K562 (cell line): ENCODE measurements at regions not wholly inside any gene's neighbourhood (a gene's known extent, or its start where the extent isn't known, plus 50 kb on each side); places are given as distances from the start of the nearest gene placed in this dataset.

Experiments used
- ATAC-seq: fragments of 200-7000 bp; cut with Tn5 transposase; 3 replicates; pipeline ENCODE4 v1.9.1; 2020; ENCODE audit warnings: moderate library complexity
- BruUV-seq: library from RNA; stranded (reverse); fragments of 400-500 nt; replicated peaks from 2 replicates; lab custom pipeline; 2021; lab: Mats Ljungman, UMichigan
- CTCF ChIA-PET: fragments of 300-600 bp; formaldehyde crosslinking; extraction: SDS; loops from one replicate; lab custom pipeline; 2021; ENCODE audit warnings: low intra/inter-chr PET ratio; lab: Yijun Ruan, JAX
- POLR2A ChIA-PET: fragments of 300-600, 350-650 bp; sonication (Branson Sonifier 250); formaldehyde crosslinking; extraction: SDS; loops from one replicate; lab custom pipeline; 2021; ENCODE audit warnings: antibody characterized with exemption, inconsistent platforms; lab: Yijun Ruan, JAX
- DNase-seq, 4 experiments: peaks; one replicate each; pipeline versions ENCODE4 v3.0.0 to v3.0.0-alpha.2; 2011 to 2018; ENCODE audit warnings: low spot score in 3 of 4, mixed read lengths in 3 of 4; ENCODE audit errors: extremely low read depth in 1 of 4
- FAIRE-seq: peaks from 2 replicates; lab custom pipeline; 2011; peaks lifted over from hg19 to GRCh38; lab: Jason Lieb, UNC
- H2AFZ ChIP-seq: 2 replicates; pipeline ENCODE4 v1.6.0; 2011; ENCODE audit warnings: low read depth, low read length, control low read depth, inconsistent platforms
- H3K27ac ChIP-seq: fragments of 200-600 bp; 3 replicates; pipeline ENCODE4 v1.8.0; 2011; ENCODE audit warnings: low read depth, mild to moderate bottlenecking, control low read depth, inconsistent platforms, low read length, moderate library complexity, mixed read lengths; ENCODE audit errors: extremely low read depth
- H3K27me3 ChIP-seq, 2 experiments: fragments of 300-600 bp in 1 of 2; 2 replicates in 1 of 2; 3 replicates in 1 of 2; pipeline versions ENCODE4 v1.6.0 to v1.8.0; 2011; ENCODE audit warnings: inconsistent platforms in 2 of 2, low read length in 2 of 2, mild to moderate bottlenecking in 1 of 2, mixed read lengths in 1 of 2, moderate library complexity in 1 of 2; ENCODE audit not compliant: control insufficient read depth in 2 of 2, insufficient read depth in 2 of 2
- H3K36me3 ChIP-seq: fragments of 300-600 bp; 3 replicates; pipeline ENCODE4 v1.8.0; 2011; ENCODE audit warnings: mild to moderate bottlenecking, low read length, inconsistent platforms; ENCODE audit not compliant: control insufficient read depth, insufficient read depth
- H3K4me1 ChIP-seq, 2 experiments: fragments of 200-600 bp in 1 of 2; replicated peaks in 1 of 2; 2 replicates in 1 of 2; 3 replicates in 1 of 2; pipeline versions ENCODE4 v1.5.1 to v1.8.0; 2011; ENCODE audit warnings: inconsistent platforms in 2 of 2, low read length in 2 of 2, mild to moderate bottlenecking in 1 of 2, mixed read lengths in 1 of 2, moderate library complexity in 1 of 2; ENCODE audit not compliant: control insufficient read depth in 2 of 2, insufficient read depth in 2 of 2
- H3K4me2 ChIP-seq: 2 replicates; pipeline ENCODE4 v1.6.1; 2011; ENCODE audit warnings: low read length, control low read depth, inconsistent platforms, mixed read lengths; ENCODE audit not compliant: insufficient read depth
- H3K4me3 ChIP-seq: fragments of 200-600 bp; sonication (generic), shearing (Covaris generic); 2 replicates; pipeline ENCODE4 v1.5.1; 2016; ENCODE audit warnings: control low read depth, inconsistent platforms
- H3K79me2 ChIP-seq: fragments of 200-600 bp; 3 replicates; pipeline ENCODE4 v1.8.0; 2011; ENCODE audit warnings: low read length, inconsistent platforms; ENCODE audit not compliant: control insufficient read depth, insufficient read depth
- H3K9ac ChIP-seq, 2 experiments: 2 replicates each; pipeline versions ENCODE4 v1.6.0 to v1.6.1; 2011; ENCODE audit warnings: low read depth in 2 of 2, low read length in 2 of 2, control low read depth in 1 of 2, inconsistent platforms in 1 of 2, mild to moderate bottlenecking in 1 of 2, mixed read lengths in 1 of 2; ENCODE audit not compliant: insufficient read depth in 1 of 2
- H3K9me1 ChIP-seq: one replicate; pipeline ENCODE4 v1.6.0; 2011; ENCODE audit warnings: inconsistent platforms, mild to moderate bottlenecking, low read length, moderate library complexity; ENCODE audit not compliant: control insufficient read depth, insufficient read depth
- H3K9me3 ChIP-seq: replicated peaks from 2 replicates; pipeline ENCODE4 v1.5.1; 2011; ENCODE audit warnings: low read depth, low read length, inconsistent platforms; ENCODE audit not compliant: control insufficient read depth, insufficient read depth
- H4K20me1 ChIP-seq: replicated peaks from 2 replicates; pipeline ENCODE4 v1.6.1; 2011; ENCODE audit warnings: low read length, inconsistent platforms, mixed read lengths; ENCODE audit not compliant: control insufficient read depth, insufficient read depth
- ATF3 ChIP-seq, 2 experiments: fragments of 450-650 bp in 1 of 2; sonication (generic) in 1 of 2; formaldehyde crosslinking in 1 of 2; IDR thresholded peaks in 1 of 2; conservative IDR thresholded peaks in 1 of 2; 2 replicates each; pipeline versions ENCODE4 v1.6.1 to v1.8.1; 2016 to 2023; ENCODE audit warnings: mild to moderate bottlenecking in 2 of 2, moderate library complexity in 2 of 2, inconsistent platforms in 1 of 2, missing genetic modification reagents in 1 of 2
- KDM2B ChIP-seq: fragments of 250-450 bp; sonication (Bioruptor Pico); IDR thresholded peaks from 2 replicates; pipeline ENCODE4 v1.8.0; 2021; ENCODE audit warnings: mild to moderate bottlenecking, moderate library complexity
- L3MBTL2 ChIP-seq: fragments of 450-650 bp; IDR thresholded peaks from 2 replicates; pipeline ENCODE4 v1.6.1; 2016; ENCODE audit warnings: mild to moderate bottlenecking, moderate library complexity
- MTA1 ChIP-seq: fragments of 450-650 bp; IDR thresholded peaks from 2 replicates; pipeline ENCODE4 v1.6.1; 2017; ENCODE audit warnings: borderline replicate concordance
- POLR2H ChIP-seq: IDR thresholded peaks from 2 replicates; pipeline ENCODE4 v1.6.1; 2016; ENCODE audit warnings: missing genetic modification characterization, low read depth, mild to moderate bottlenecking, control low read depth, missing compliant biosample characterization, moderate library complexity
- POU5F1 ChIP-seq: fragments of 150-350 bp; IDR thresholded peaks from 2 replicates; pipeline ENCODE4 v1.6.1; 2014; ENCODE audit warnings: borderline replicate concordance, low read length, low read depth, mild to moderate bottlenecking; ENCODE audit not compliant: partially characterized antibody
- RAD51 ChIP-seq: fragments of 450-650 bp; IDR thresholded peaks from 2 replicates; pipeline ENCODE4 v1.7.1; 2016; ENCODE audit warnings: low read depth, mild to moderate bottlenecking, borderline replicate concordance
- RNF2 ChIP-seq: sonication (generic); IDR thresholded peaks from 2 replicates; pipeline ENCODE4 v1.6.1; 2016
- SMARCA4 ChIP-seq: fragments of 450-650 bp; IDR thresholded peaks from 2 replicates; pipeline ENCODE4 v1.6.1; 2016
- SMARCA5 ChIP-seq: fragments of 450-650 bp; IDR thresholded peaks from 2 replicates; pipeline ENCODE4 v1.6.1; 2016
- ZNF24 ChIP-seq: fragments of 450-650 bp; IDR thresholded peaks from 2 replicates; pipeline ENCODE4 v1.6.1; 2016
- WGBS: fragments of 100-300 bp; shearing (Covaris generic); methylation state at CpG from one replicate; pipeline ENCODE4 v1.1.6; 2016; ENCODE audit warnings: low coverage, mixed read lengths; ENCODE audit not compliant: insufficient coverage; ENCODE audit errors: missing lambda C conversion rate; 5-methylcytosine and 5-hydroxymethylcytosine counted together
- in situ Hi-C: fragments of 300-500 bp; cut with MboI; formaldehyde crosslinking; loops from 4 replicates; pipeline ENCODE4 v1.15.0; 2018; ENCODE audit warnings: inconsistent platforms, mixed read lengths
- intact Hi-C: fragments of 100-400 bp; cut with micrococcal nuclease; formaldehyde crosslinking; loops from 2 replicates; pipeline ENCODE4 v1.14.2; 2022
- TF ChIP-seq, protein P1 (sequence below): sonication (generic); formaldehyde crosslinking; IDR thresholded peaks from 2 replicates; pipeline ENCODE4 v1.8.0; 2022; ENCODE audit warnings: mild to moderate bottlenecking, missing genetic modification reagents

DNA sequence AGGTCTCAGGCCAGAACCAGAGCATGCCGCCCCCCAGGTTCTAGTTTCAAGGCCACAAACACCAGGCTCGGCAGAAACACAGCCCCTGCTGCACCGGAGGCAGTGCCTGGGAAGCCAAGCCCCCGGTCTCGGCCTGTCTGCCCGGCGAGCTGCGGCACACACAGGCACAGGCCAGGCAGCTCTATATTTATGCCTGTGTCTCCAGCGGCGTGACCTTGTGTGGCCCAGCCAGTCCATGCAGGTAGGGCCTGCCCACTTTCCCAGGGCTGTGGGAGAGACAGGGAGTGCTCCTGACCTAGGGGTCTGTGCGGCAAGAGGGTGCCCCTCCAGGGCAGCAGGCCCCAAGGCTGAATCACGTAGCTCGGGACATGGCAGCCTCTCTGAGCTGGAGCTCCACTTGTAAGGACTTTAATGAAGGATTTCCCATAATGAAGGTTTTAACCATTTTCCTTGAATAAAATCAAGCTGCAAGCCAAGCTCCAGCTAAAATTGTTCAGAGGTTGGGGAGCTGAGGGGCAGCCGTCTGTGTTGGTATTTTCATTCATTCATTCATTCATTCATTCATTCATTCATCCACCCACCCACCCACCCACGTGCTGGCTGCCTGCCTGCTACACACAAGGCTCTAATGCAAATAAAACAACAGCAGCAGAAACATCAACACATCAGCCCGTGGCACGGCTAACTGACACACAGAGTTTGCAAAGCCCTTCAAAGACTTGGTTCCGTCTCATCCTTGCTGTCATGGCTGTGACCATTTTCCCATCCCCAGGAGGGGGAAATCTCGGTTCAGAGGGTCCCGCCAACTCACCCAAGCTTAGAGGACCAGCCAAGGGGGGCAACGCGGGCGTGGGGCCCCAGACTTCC is 92.0 kb downstream of the RFLNA start:
- 87% methylated on average over 20 of the region's 23 CpGs for WGBS
- H3K4me2 ChIP-seq, result no peak overlapping the region
- no peaks in the 10 kb centered on the region; the same call in 1 of the 2 replicates for H4K20me1 ChIP-seq

DNA sequence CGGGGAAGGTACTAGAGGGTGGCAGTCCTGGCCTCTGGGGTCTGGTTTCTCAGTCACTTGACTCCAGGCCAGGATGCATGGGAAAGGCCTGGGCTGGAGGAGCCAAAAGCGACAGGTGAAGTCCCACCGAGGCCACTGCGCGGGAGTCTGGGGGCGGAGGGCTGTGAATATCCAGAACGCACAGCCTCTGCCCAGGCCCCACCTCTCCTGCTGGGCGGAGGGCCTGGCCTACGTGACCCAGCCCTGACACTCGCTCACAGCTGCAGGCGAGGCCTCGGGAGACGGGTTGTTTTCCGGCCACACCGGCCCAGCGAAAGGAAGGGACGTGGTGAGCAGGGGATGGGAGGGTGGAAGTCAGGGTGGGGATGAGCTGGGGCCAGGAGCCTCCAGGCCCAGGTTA is 91.2 kb downstream of the RFLNA start:
- intact Hi-C loops, result no loop called here
- TF ChIP-seq ATF3 (IDR thresholded peaks at IDR 0.05), result no peak
- TF ChIP-seq ATF3 (CRISPR knock-in tag; conservative IDR thresholded peaks at IDR 0.05), result no peak
- TF ChIP-seq RAD51, result no peak
- no peak for TF ChIP-seq L3MBTL2
- no peak for TF ChIP-seq MTA1
- no peak for TF ChIP-seq KDM2B (CRISPR knock-in tag)
- TF ChIP-seq SMARCA4, result no peak
- no peak for TF ChIP-seq SMARCA5
- no peak for TF ChIP-seq POLR2H (tag)

More for the DNA sequence above, 92.0 kb downstream of the RFLNA start:
- intact Hi-C loops (no loop called here), in situ Hi-C loops (no loop called here)
- DNase-seq (no peak), ATAC-seq (no peak), FAIRE-seq (no peak)
- ChIA-PET POLR2A (interaction anchor here (0.7 kb wide), 1 partner anchor 119 kb away, joined by 4 read pairs; no protein-coding TSS in a partner anchor), CTCF (no interaction called here)
- no peak overlapping the region for H3K4me3 ChIP-seq
- no TSS peak for BruUV-seq
- no peaks in the 10 kb centered on the region for H3K9me1 ChIP-seq
- no peaks in the 10 kb centered on the region for H3K9me3 ChIP-seq
- peak overlapping the region in 1 of 2 experiments; percentile 58; a peak in 1 of 4 replicates for H3K9ac ChIP-seq
- no peak overlapping the region for H2AFZ ChIP-seq
- no peaks in the 10 kb centered on the region for H3K27me3 ChIP-seq
- TF ChIP-seq, protein P1, sequence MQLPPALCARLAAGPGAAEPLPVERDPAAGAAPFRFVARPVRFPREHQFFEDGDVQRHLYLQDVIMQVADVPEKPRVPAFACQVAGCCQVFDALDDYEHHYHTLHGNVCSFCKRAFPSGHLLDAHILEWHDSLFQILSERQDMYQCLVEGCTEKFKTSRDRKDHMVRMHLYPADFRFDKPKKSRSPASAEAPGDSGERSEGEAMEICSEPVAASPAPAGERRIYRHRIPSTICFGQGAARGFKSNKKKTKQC, result no peak
- no peak for TF ChIP-seq POU5F1
- no peak for TF ChIP-seq RNF2
- TF ChIP-seq ZNF24, result peak; percentile 59; the same call in 1 of the 2 replicates
- no peak overlapping the region for H3K27ac ChIP-seq
- H3K79me2 ChIP-seq, result no peaks in the 10 kb centered on the region
- H3K36me3 ChIP-seq, result peaks cover 35% of the 10 kb centered on the region; the same call in 1 of the 3 replicates
- H3K4me1 ChIP-seq, result peaks cover 4 to 55% of the 10 kb centered on the region in 2 experiments

More for the DNA sequence above, 91.2 kb downstream of the RFLNA start:
- Histone ChIP-seq H4K20me1 (peaks cover 3% of the 10 kb centered on the region; the same call in 1 of the 2 replicates), H3K27me3 (no peaks in the 10 kb centered on the region), H3K36me3 (peaks cover 39% of the 10 kb centered on the region; the same call in 1 of the 3 replicates), H2AFZ (no peak overlapping the region), H3K4me3 (no peak overlapping the region), H3K79me2 (no peaks in the 10 kb centered on the region), H3K27ac (no peak overlapping the region), H3K4me1 (peaks cover 0 to 47% of the 10 kb centered on the region in 2 experiments; a peak in 3 of 5 replicates), H3K9ac (peak overlapping the region in 1 of 2 experiments; percentile 58; a peak in 1 of 4 replicates), H3K9me3 (no peaks in the 10 kb centered on the region), H3K9me1 (no peaks in the 10 kb centered on the region), H3K4me2 (no peak overlapping the region)
- FAIRE-seq, result no peak
- WGBS, result 80% methylated on average over 11 of the region's 17 CpGs
- no peak for ATAC-seq
- DNase-seq, result no peak
- POLR2A ChIA-PET, result no interaction called here
- no TSS peak for BruUV-seq
- CTCF ChIA-PET, result no interaction called here
- in situ Hi-C loops, result no loop called here
